ENCODE measurements at regions not wholly inside any gene's neighbourhood (a gene's known extent, or its start where the extent isn't known, plus 50 kb on each side); places are given as distances from the start of the nearest gene placed in this dataset.

DNA sequence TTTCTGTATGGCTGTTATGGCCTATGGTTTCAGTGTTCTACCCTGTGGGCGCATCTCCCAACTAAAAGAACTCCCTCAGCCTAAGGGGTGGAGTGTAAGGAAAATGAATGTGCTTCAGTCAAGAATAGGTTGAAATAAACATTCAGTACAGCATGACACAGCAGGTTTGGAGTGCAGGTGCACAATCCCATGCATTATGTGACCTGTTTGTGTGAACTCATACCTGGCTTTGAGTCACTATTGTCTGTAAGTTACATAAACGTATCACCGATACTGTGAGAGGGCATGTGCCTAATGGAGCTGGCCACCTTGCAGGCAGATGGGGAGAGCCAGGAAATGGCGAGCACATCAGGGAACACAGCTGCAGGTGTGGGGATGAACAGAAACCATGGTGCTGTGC is 216.0 kb downstream of the DSEL start:
- no peak for TF ChIP-seq CTCF (IDR thresholded peaks at IDR 0.05; ENCODE audit: low read length)
- TF ChIP-seq EZH2 (IDR thresholded peaks at IDR 0.05; ENCODE audit: borderline replicate concordance, low read length): no peak
